ENCODE measurements at regions not wholly inside any gene's neighbourhood (a gene's known extent, or its start where the extent isn't known, plus 50 kb on each side); places are given as distances from the start of the nearest gene placed in this dataset.
"Not testable (repeated sequence)": the region's sequence is repeated elsewhere in the genome, so short reads cannot be mapped to it uniquely, and the experiment has no call there.

DNA sequence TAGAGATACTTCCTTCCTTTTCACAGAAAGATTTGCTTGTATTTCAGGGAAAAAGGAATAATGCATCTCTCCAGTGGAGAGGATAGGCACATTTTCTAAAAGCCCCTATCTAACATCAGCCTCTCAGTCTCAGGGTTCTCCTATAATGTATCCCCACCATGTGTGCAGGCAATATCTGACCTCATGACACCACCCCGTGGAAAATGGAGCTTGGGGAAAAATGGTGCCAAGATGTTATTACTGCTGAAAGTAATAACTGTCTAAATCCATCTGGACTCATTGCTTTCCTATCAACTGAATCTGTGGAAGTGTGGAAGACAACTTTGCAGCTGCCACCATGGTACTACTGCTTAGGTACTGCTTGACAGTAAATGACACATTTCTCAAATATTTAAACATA lies 574.3 kb downstream of the LRRC70 start:
- intact Hi-C loops (cut with DNase I): no loop called here
- DNase-seq (ENCODE audit: low spot score): no peak

GRCh38 chr5:63145167-63145566 lies 566.5 kb downstream of the LRRC70 start:
- intact Hi-C loops (cut with DNase I): no loop called here
- no peak for DNase-seq (ENCODE audit: low spot score)

GRCh38 chr5:63141591-63141990 lies 563.0 kb downstream of the LRRC70 start:
- no peak for DNase-seq (ENCODE audit: low spot score)
- intact Hi-C loops (cut with DNase I): no loop called here

DNA sequence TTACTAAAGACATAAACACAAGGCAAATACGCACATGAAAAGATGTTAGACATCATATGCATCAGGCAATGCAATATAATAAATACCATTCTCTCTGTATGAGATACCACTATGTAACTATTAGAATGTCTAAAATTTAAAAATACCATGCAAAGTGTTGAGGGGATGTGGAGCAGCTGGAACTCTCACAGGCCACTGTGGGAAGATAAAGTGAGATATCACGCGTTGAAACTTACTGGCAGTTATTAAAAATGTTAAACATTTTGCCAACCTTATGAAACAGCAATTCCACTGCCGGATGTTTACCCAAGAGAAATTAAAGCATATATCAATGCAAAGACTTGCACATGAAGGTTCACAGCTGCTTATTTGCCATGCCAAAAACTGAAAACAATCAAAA lies 556.7 kb downstream of the LRRC70 start:
- intact Hi-C loops (cut with DNase I): no loop called here
- no peak for DNase-seq (ENCODE audit: low spot score)

DNA sequence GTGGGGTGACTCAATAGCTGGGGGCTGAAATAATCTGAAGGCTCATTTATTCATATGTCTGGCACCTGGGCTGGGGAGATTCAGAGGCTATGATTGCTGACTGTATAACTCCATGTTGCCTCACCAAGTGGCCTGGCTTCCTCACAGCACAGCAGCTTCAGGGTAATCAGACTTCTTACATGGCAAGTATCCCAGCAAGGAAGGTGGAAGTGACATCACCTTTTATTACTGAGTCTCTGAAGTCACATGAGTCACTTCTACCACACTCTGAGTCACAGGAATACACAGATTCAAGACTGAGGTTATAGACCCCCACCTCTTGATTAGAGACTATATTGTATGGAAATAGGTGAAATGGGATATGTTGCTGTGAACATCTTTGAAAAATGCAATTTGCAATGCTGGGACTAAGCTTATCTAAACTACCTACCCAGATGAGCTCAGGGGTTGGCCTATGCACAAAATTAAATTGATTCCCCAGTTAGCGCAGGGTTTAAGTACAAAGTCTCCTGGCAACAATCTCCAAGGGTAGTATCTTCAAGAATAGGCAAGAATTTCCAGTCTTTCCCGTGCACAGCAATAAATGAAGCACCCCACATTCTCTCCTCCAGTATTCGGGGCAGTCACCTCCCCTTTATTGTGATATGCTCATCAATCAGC lies 553.1 kb downstream of the LRRC70 start:
- DNase-seq (ENCODE audit: low spot score): no peak
- intact Hi-C loops (cut with DNase I): no loop called here

DNA sequence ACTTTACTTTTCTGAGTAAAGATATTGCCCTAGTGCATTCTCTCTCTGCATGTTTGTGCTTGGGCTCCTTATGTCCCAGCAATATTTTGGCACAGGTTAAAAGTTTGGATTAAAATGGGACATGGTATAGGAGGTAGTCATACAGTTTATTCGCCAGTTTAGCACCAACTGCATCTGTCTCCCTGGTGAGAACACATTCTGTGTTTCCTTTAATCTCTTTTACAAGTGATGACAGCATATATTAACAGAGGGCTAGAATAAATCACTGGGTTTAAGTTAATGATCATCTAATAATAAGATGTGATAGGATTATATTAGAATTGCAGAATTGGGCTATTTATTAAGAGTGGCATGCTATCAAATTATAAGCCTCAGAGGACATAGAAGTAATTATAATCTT lies 550.1 kb downstream of the LRRC70 start:
- intact Hi-C loops (cut with DNase I): no loop called here
- no peak for DNase-seq (ENCODE audit: low spot score)

DNA sequence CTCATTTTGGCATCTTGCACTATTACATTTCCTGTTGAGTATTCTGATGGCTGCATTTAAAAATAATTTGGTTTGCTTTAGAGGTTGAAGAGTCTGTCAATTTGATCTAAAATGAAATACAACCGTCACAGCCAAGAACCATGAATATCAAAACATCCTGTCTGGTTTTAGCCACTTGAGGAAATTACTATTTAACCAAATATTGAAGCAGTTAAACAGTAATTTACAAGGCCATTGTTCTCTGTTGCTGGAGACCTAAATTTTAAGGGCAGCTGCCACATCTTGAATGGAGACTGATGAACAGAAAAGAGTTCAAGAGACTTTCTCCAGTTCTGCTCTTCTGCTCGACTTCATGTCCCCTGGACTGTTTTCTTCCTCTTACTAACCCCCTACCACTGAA lies 549.4 kb downstream of the LRRC70 start:
- DNase-seq (ENCODE audit: low spot score): no peak
- intact Hi-C loops (cut with DNase I): no loop called here

GRCh38 chr5:63127054-63127453 lies 548.4 kb downstream of the LRRC70 start:
- intact Hi-C loops (cut with DNase I): no loop called here
- DNase-seq (ENCODE audit: low spot score): no peak

GRCh38 chr5:63125862-63126261 lies 547.2 kb downstream of the LRRC70 start:
- DNase-seq (ENCODE audit: low spot score): no peak
- intact Hi-C loops (cut with DNase I): no loop called here

GRCh38 chr5:63125392-63125791 lies 546.8 kb downstream of the LRRC70 start:
- no peak for DNase-seq (ENCODE audit: low spot score)
- intact Hi-C loops (cut with DNase I): no loop called here

GRCh38 chr5:63124266-63124665 lies 545.6 kb downstream of the LRRC70 start:
- no peak for DNase-seq (ENCODE audit: low spot score)
- intact Hi-C loops (cut with DNase I): no loop called here

DNA sequence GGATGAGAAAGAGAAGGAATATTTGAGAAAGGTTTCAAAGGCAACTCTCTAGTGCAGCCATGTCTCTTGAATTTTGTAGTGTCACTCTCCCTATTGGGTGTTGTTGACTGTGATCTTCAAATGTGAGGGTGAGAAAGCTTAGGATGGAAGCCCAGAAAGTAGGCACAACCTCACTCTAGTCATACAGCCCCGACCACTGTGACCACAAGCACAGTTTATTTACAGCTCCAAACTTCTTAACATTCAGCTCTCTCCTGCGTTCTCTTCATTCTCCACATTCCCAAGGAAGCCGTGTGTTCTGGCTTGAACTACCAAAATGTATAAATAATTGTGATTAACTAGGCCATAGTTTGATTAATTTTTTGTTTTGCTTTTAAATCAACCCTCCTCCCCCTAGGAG lies 542.9 kb downstream of the LRRC70 start:
- no peak for DNase-seq (ENCODE audit: low spot score)

DNA sequence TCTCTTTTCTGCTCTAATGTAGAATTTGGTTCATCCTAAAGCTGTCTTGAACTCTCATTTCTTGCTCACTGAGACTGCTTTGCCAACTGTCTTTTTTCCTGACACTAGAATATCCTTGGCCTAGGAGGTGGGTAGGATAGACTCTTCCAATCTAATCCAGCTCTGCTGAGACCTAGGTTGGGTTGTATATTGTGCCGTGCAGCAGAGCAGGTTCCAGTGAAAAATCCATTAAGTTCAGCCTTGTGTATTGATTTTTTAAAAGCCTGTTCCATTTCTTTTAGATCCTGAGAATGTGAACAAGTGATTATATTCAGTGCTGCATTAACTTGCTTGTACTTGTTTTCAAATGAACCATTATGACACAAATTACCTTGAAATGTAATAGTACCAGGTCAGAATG lies 539.6 kb downstream of the LRRC70 start:
- no peak for DNase-seq (ENCODE audit: low spot score)
- intact Hi-C loops (cut with DNase I): no loop called here

More for the DNA sequence above, 542.9 kb downstream of the LRRC70 start:
- intact Hi-C loops (cut with DNase I): no loop called here

DNA sequence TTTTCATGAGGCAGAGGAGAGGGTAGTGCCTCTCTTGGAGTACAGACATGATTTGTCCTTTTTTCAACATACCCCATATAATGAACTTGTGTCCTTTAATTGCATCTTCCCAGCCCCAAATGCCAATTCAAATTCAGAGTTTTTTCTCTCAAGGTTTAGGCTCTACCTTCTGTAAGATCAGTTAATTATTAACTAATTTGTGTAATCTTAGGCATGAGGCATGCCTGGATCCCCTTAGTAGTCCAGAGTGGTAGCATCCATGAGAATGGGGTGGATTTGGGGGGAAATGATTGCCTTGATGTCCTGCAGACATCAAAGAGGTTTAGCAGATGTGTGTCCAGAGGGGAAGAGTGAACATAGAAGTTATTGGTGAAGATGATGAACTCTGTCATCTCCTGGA lies 533.3 kb downstream of the LRRC70 start:
- intact Hi-C loops (cut with DNase I): no loop called here
- no peak for DNase-seq (ENCODE audit: low spot score)

DNA sequence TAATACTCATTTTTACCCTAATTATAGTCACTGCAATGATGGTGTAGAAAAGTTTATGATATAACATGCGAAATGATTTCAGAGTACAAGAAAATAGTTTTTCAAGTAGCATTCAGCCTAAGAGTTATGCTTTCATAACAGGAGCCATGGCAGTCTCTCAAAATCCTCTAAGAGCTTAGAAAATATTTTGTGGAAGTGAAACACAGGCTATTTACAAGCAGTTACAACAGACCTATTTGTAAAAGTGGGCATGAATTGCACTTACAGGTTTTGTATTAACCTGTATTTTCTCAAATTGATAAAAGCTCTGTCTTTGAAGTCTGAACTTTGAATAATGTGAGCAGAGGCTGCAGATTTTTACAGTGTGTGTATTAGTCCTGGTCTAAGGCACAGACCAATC lies 523.3 kb downstream of the LRRC70 start:
- no peak for DNase-seq (ENCODE audit: low spot score)
- intact Hi-C loops (cut with DNase I): no loop called here

- no peak for DNase-seq (ENCODE audit: low spot score)
- intact Hi-C loops (cut with DNase I): no loop called here
These were observed 518.7 kb downstream of the LRRC70 start for GRCh38 chr5:63097286-63097685.

DNA sequence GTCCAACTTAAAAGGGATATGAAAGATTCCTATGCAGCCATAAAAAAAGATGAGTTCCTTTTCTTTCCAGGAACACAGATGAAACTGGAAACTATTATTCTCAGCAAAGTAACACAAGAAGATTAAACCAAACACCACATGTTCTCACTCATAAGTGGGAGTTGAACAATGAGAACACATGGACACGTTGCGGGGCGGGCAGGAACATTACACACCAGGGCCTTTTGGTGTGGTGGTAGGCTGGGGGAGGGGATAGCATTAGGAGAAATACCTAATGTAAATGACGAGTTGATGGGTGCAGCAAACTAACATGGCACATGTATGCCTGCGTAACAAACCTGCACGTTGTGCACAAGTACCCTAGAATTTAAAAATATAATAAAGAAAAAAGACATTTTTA lies 516.1 kb downstream of the LRRC70 start:
- no peak for DNase-seq (ENCODE audit: low spot score)
- intact Hi-C loops (cut with DNase I): no loop called here

DNA sequence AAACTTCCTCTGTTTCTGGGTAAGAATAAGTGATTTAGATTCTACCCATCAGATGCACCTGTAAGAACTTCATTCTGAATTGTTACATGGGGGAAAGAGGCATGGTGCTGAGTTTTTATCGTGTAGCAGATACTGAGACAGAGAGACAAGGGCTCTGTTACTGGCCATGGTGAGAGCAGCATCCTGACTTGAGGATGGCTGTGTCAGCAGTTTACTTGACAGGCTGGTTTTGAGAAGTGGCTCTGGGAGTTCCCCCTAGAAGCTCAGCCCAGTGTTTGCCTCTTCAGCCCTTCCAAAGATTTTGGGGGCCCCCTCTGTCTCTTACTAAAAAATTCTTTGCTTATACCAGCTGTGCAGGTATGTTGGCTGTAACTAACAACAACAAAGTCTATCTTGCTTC lies 510.5 kb downstream of the LRRC70 start:
- no peak for DNase-seq (ENCODE audit: low spot score)
- intact Hi-C loops (cut with DNase I): no loop called here

DNA sequence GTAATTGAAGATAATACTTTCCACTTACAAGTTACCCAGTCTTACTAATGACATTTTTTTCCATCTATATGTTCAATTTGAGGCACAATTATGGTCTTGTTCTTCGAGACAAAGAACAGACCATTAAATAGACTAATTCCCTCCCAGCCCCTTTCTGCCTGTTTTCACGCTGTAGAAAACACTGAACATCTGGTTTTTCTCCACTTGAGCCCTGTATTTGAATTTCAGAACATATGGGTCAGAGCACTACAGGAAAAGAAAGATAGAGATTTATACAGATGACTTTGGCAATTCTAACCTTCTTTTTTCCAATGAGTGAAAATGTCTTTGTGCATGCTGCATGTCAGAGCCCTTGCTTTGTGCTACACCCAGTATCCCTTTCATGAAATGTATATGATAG lies 506.9 kb downstream of the LRRC70 start:
- intact Hi-C loops (cut with DNase I): no loop called here
- DNase-seq (ENCODE audit: low spot score): no peak

DNA sequence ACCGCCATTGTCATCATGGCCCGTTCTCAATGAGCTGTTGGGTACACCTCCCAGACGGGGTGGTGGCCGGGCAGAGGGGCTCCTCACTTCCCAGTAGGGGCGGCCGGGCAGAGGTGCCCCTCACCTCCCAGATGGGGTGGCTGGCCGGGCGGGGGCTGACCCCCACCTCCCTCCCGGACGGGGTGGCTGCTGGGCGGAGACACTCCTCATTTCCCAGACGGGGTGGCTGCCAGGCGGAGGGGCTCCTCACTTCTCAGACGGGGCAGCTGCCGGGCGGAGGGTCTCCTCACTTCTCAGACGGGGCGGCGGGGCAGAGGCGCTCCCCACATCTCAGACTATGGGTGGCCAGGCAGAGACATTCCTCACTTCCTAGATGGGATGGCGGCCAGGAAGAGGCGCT lies 505.1 kb downstream of the LRRC70 start:
- DNase-seq (ENCODE audit: low spot score); intact Hi-C loops (cut with DNase I): not testable (repeated sequence)

DNA sequence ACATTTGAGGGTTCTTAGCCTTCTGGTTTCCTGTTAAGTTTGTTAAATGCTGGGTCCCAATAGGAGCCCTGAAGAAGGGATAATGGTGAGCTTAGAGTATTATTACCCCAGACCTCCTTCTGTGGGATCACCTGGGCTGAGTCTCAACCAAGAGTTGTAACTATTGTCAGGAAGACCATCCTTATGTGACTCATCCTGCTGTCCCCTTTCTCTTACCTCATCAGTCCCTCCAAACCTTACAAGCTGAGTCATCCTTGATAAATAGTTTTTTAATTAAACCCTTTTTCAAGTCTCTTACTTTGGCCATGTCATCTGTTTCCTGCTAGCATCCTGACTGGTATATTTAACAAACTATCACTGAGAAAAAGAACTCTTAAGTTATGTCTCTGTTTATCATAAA lies 502.8 kb downstream of the LRRC70 start:
- DNase-seq (ENCODE audit: low spot score): no peak
- intact Hi-C loops (cut with DNase I): no loop called here

- DNase-seq (ENCODE audit: low spot score): no peak
- intact Hi-C loops (cut with DNase I): no loop called here
These were observed 491.4 kb downstream of the LRRC70 start for GRCh38 chr5:63070001-63070400.

All from cardiac septum (tissue), 1 donor.